BLaER1 treated with 17β-estradiol and CSF1 and Interleukin-3, amounts not matched to agents 10 nM and 100 nM (cell line): ENCODE measurements at regions not wholly inside any gene's neighbourhood (a gene's known extent, or its start where the extent isn't known, plus 50 kb on each side); places are given as distances from the start of the nearest gene placed in this dataset.
"Not testable (repeated sequence)": the region's sequence is repeated elsewhere in the genome, so short reads cannot be mapped to it uniquely, and the experiment has no call there.

ENCODE experiments used
- H3K27ac ChIP-seq, 11 experiments: shearing (Covaris generic); formaldehyde crosslinking; 2 replicates each; pipeline ENCODE4 v1.8.1; 2022
- H3K27me3 ChIP-seq, 11 experiments: shearing (Covaris generic); formaldehyde crosslinking; 2 replicates each; pipeline ENCODE4 v1.8.1; 2022
- H3K36me3 ChIP-seq, 11 experiments: shearing (Covaris generic); formaldehyde crosslinking; 2 replicates each; pipeline ENCODE4 v1.8.1; 2022
- H3K4me1 ChIP-seq, 10 experiments: shearing (Covaris generic); formaldehyde crosslinking; 2 replicates each; pipeline ENCODE4 v1.8.1; 2022
- H3K4me2 ChIP-seq, 11 experiments: shearing (Covaris generic); formaldehyde crosslinking; 2 replicates each; pipeline ENCODE4 v1.8.1; 2022
- H3K4me3 ChIP-seq, 10 experiments: shearing (Covaris generic); formaldehyde crosslinking; 2 replicates each; pipeline ENCODE4 v1.8.1; 2022
- H3K9ac ChIP-seq, 11 experiments: shearing (Covaris generic); formaldehyde crosslinking; 2 replicates each; pipeline ENCODE4 v1.8.1; 2022
- H3K9me3 ChIP-seq, 11 experiments: shearing (Covaris generic); formaldehyde crosslinking; replicated peaks in 1 of 11; 2 replicates each; pipeline ENCODE4 v1.8.1; 2022
- H4K20me1 ChIP-seq, 11 experiments: shearing (Covaris generic); formaldehyde crosslinking; 2 replicates each; pipeline ENCODE4 v1.8.1; 2022
- Cebpa-rat ChIP-seq, 11 experiments: shearing (Covaris generic); IDR thresholded peaks; 2 replicates each; pipeline ENCODE4 v1.8.1; 2022

GRCh38 chrX:131633285-131633917 lies 89.5 kb downstream of the OR13H1 start:
- Histone ChIP-seq H3K4me3 (no peak overlapping the region), H3K27me3 (peaks cover 98 to 100% (median 99%) of the 10 kb centered on the region in 11 experiments), H3K9me3 (peaks cover 0 to 14% (median 6%) of the 10 kb centered on the region in 11 experiments; a peak in 9 of 22 replicates), H3K4me2 (no peak overlapping the region), H4K20me1 (peaks cover 0 to 6% (median 0%) of the 10 kb centered on the region in 11 experiments; a peak in 4 of 22 replicates), H3K27ac (no peak overlapping the region), H3K9ac (no peak overlapping the region), H3K36me3 (no peaks in the 10 kb centered on the region), H3K4me1 (no peaks in the 10 kb centered on the region)
- TF ChIP-seq Cebpa-rat (IDR thresholded peaks at IDR 0.05), result no peak

GRCh38 chrX:131634900-131635299 lies 91.0 kb downstream of the OR13H1 start:
- Histone ChIP-seq H3K27ac (no peak overlapping the region), H3K4me3 (no peak overlapping the region)

GRCh38 chrX:131646106-131646505 lies 102.2 kb downstream of the OR13H1 start:
- Histone ChIP-seq H3K4me2 (no peak overlapping the region), H3K9ac (no peak overlapping the region), H3K27ac (no peak overlapping the region), H4K20me1 (no peaks in the 10 kb centered on the region; a peak in 2 of 22 replicates), H3K9me3 (peaks cover 0 to 7% (median 0%) of the 10 kb centered on the region in 11 experiments; a peak in 1 of 22 replicates), H3K27me3 (peaks cover 97 to 100% (median 100%) of the 10 kb centered on the region in 11 experiments), H3K4me3 (no peak overlapping the region), H3K36me3 (no peaks in the 10 kb centered on the region), H3K4me1 (no peaks in the 10 kb centered on the region)
- no peak for TF ChIP-seq Cebpa-rat (IDR thresholded peaks at IDR 0.05)

More at GRCh38 chrX:131634900-131635299, 91.0 kb downstream of the OR13H1 start:
- Histone ChIP-seq H3K9ac (no peak overlapping the region), H3K36me3 (no peaks in the 10 kb centered on the region), H4K20me1 (peaks cover 0 to 6% (median 0%) of the 10 kb centered on the region in 11 experiments; a peak in 4 of 22 replicates), H3K27me3 (peaks cover 98 to 100% (median 99%) of the 10 kb centered on the region in 11 experiments), H3K9me3 (peaks cover 0 to 16% (median 6%) of the 10 kb centered on the region in 11 experiments; a peak in 9 of 22 replicates), H3K4me1 (no peaks in the 10 kb centered on the region), H3K4me2 (no peak overlapping the region)
- TF ChIP-seq Cebpa-rat (IDR thresholded peaks at IDR 0.05), result no peak

GRCh38 chrX:131649741-131650140 lies 105.9 kb downstream of the OR13H1 start:
- TF ChIP-seq Cebpa-rat (IDR thresholded peaks at IDR 0.05), result no peak
- Histone ChIP-seq H3K36me3 (no peaks in the 10 kb centered on the region), H4K20me1 (no peaks in the 10 kb centered on the region; a peak in 2 of 22 replicates), H3K9me3 (peaks cover 5 to 14% (median 7%) of the 10 kb centered on the region in 11 experiments; a peak in 15 of 22 replicates), H3K4me3 (no peak overlapping the region), H3K4me1 (no peaks in the 10 kb centered on the region), H3K9ac (no peak overlapping the region), H3K27ac (no peak overlapping the region), H3K27me3 (peaks cover 96 to 100% (median 99%) of the 10 kb centered on the region in 11 experiments), H3K4me2 (no peak overlapping the region)

GRCh38 chrX:131650637-131651410 lies 107.0 kb downstream of the OR13H1 start:
- Histone ChIP-seq H3K27me3 (peaks cover 98 to 100% (median 99%) of the 10 kb centered on the region in 11 experiments), H3K9ac (no peak overlapping the region), H3K36me3 (no peaks in the 10 kb centered on the region), H4K20me1 (no peaks in the 10 kb centered on the region; a peak in 1 of 22 replicates), H3K9me3 (peaks cover 5 to 19% (median 9%) of the 10 kb centered on the region in 11 experiments; a peak in 16 of 22 replicates), H3K4me3 (no peak overlapping the region), H3K4me2 (no peak overlapping the region), H3K27ac (no peak overlapping the region), H3K4me1 (no peaks in the 10 kb centered on the region)
- no peak for TF ChIP-seq Cebpa-rat (IDR thresholded peaks at IDR 0.05)

GRCh38 chrX:131663726-131664125 lies 119.9 kb downstream of the OR13H1 start:
- H3K27me3 ChIP-seq, result peaks cover 49 to 58% (median 52%) of the 10 kb centered on the region in 11 experiments
- H3K9ac ChIP-seq, H4K20me1 ChIP-seq: not testable (repeated sequence)

GRCh38 chrX:131671735-131672134 lies 127.9 kb downstream of the OR13H1 start:
- Histone ChIP-seq H3K4me2 (no peak overlapping the region), H3K9ac (no peak overlapping the region), H3K9me3 (peaks cover 0 to 10% (median 0%) of the 10 kb centered on the region in 11 experiments; a peak in 1 of 22 replicates), H4K20me1 (peaks cover 0 to 7% (median 0%) of the 10 kb centered on the region in 11 experiments; a peak in 2 of 22 replicates), H3K36me3 (no peaks in the 10 kb centered on the region), H3K27me3 (peaks cover 50 to 68% (median 63%) of the 10 kb centered on the region in 11 experiments), H3K27ac (no peak overlapping the region), H3K4me3 (no peak overlapping the region), H3K4me1 (no peaks in the 10 kb centered on the region)
- no peak for TF ChIP-seq Cebpa-rat (IDR thresholded peaks at IDR 0.05)

More at GRCh38 chrX:131663726-131664125, 119.9 kb downstream of the OR13H1 start:
- not testable (repeated sequence) for H3K36me3 ChIP-seq, H3K27ac ChIP-seq, H3K9me3 ChIP-seq, H3K4me1 ChIP-seq, H3K4me3 ChIP-seq, H3K4me2 ChIP-seq

- no peak overlapping the region for H3K27ac ChIP-seq
- H3K4me2 ChIP-seq, result no peak overlapping the region
- H3K36me3 ChIP-seq, result no peaks in the 10 kb centered on the region
- peaks cover 64 to 97% (median 90%) of the 10 kb centered on the region in 11 experiments for H3K27me3 ChIP-seq
- no peak for TF ChIP-seq Cebpa-rat (IDR thresholded peaks at IDR 0.05)
- no peaks in the 10 kb centered on the region for H3K4me1 ChIP-seq
- H4K20me1 ChIP-seq, result peaks cover 0 to 12% (median 5%) of the 10 kb centered on the region in 11 experiments; a peak in 6 of 22 replicates
- H3K9ac ChIP-seq, result no peak overlapping the region
- H3K9me3 ChIP-seq, result peaks cover 0 to 4% (median 0%) of the 10 kb centered on the region in 11 experiments; a peak in 1 of 22 replicates
- H3K4me3 ChIP-seq, result no peak overlapping the region
Measured at GRCh38 chrX:131675596-131676194, 131.8 kb downstream of the OR13H1 start.
